HG02870 (cell line): ENCODE measurements at regions not wholly inside any gene's neighbourhood (a gene's known extent, or its start where the extent isn't known, plus 50 kb on each side); places are given as distances from the start of the nearest gene placed in this dataset.

Experiments used
- ATAC-seq: cut with Tn5 transposase; IDR thresholded peaks from one replicate; pipeline ENCODE4 v1.9.1; 2021; ENCODE audit warnings: mild to moderate bottlenecking, moderate library complexity; ENCODE audit not compliant: unreplicated experiment

DNA sequence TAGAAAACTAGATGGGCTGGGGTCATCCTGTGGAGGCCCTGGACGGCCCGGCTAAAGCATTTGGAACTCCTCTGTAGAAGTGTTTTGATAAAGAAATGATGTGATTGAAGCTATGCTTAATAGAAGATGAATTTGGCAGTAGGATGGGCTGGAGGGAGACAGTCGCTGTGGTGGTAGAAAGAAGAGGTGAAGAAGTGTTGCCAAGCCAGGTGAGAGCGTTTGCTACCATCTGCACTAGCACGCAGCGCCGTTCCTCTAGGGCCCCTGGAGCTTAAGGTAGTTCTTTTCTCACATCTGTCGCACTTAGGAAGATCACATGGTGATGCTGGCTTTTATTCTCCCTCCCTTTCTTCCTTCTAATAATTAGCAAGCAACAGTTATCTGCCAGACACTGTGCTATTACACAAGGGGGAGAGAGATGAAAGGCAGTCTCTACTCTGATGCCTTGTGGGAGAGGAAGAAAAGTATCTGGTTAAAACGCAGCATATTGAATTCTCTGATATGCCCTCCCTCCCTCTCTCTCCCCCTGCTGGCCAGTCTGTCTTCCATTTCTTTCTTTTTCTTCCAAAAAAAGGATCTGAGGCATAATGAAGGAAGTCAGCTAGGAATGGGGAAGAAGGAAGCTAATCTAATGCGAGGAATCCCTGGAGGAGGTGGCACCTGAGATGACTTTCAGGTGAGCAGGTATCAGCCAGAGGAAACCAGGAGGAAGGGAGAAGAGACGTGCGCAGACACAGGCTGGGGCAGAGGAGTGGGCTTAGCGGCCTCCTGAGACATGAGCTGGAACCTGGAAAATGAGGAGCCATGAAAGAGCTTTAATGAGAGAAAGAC is 162.3 kb upstream of the KLF14 start:
- no peak for ATAC-seq

DNA sequence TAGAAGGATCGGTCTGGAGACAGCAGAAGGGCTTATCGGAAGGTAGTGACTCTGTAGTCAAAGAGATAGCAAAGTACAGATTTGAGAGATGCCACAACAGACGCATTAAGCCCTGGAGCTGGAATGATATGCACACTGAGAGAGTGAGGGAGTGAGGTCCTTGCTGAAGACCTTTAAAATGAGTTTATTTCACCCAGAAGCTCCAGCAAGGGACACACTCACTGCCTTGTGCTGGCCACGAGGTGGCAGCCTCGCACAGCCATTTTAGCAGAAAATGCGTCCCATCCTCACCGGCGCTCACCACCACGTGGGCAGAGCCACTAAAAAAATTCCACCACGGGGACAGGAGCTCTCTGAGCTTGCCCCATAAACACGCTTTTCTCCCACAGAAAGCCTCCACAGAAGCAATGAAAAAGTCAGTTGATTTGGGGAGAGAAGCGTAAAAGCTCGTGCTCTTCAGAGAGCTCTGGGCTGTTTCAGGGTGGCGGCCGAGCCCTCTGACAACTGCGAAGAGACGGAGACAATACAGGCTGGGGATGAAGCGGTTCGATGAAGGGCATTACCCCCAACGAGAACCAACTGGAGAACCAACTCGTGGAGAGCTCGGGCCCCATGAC is 163.0 kb upstream of the KLF14 start:
- no peak for ATAC-seq

DNA sequence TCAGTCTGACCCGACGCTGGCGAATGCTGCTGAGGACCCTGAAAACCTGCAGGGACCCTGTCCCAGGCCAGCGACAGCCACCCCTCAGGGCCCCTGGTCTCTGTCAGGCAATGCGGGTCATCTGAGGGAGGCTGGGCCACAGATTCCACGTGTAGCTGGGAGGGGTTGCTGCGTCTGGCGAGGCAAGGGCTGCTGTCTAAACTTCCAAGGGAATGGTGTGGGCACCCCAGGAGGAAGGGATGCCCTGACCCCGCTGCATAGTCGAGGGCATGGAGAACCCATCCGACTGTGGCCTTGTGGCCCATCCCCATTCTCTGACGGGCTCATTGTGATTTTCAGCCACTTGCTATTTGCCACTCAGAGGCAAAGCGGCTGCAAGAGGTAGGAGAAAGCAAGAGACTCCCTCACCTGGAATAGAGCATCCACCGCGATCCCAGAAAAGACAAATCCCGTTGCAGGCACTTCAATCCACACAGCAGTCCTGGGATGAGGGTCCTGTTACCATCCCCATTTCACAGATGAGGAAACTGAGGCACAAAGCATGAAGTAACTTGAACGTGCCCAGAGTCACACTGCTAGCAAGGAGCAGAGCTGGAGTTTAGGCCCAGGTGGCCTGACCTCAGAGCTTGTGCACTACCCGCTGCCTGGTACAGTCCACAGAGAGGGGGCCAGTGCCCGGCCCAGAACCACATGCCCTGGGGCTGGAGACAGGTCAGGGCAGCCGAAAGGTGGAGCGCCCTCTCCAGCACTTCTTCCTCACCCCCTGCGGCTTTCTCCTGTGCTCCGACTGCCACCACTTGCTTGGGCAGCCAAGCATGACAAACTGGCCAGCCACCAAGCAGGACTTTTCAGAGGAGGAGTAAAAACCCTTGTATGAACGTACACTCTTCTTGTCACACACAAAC is 163.8 kb upstream of the KLF14 start:
- ATAC-seq, result no peak

DNA sequence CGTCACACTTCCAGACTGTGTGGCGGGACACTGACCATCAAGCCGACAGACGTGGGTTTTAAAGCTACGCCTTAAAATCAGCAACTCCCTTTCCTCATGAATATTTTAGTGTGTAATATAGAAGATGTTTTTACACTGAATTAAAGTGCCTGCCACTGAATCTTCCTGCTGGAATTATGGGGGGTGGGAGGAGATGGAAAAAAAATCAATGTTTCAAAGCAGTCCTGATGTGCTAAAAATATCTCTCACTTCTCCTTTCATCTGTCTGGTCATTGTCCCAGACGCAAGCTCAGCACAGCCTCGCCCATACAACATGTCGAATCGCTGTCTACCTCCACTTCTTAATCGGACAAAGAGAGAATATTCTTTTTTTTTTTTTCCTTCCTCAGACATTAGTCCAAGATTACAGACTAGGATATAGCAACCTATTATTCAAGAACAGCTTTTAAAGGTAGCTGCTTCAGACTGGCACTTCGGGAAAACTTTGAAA is 165.1 kb upstream of the KLF14 start:
- ATAC-seq, result no peak

DNA sequence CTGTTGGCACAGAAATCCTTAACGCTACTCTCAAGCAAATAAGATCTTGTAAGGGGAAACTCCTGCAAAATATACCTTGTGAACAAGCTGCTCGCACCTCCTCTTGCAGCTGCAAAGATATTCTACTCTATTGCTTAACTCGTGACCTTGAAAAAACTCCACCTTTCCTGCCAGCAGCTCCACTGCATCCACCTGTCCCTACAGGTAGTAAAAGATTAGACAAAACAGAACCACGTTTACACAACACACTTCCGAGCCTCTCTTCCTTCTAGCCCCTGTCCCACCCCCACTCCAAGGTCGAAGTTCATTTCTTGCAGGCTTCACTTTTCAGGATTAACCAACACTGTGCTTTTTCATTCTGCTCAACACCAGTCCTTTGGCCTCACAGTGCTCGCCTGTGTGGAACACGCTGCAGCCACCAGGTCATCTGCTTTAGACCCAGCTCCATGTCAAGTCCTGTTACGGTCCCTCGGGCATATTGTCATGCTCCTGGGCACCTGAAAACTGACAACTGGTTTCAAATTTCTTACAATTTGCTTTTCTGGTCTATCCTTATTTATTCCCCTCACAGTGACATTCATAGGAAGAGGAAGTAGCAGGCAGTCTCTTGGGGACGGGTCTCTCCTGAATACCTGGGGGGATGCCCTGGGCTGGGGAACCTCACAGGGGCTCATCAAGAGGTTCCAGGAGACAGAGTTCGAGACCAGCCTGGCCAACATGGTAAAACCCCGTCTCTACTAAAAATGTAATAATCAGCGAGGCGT is 165.8 kb upstream of the KLF14 start:
- ATAC-seq, result no peak

DNA sequence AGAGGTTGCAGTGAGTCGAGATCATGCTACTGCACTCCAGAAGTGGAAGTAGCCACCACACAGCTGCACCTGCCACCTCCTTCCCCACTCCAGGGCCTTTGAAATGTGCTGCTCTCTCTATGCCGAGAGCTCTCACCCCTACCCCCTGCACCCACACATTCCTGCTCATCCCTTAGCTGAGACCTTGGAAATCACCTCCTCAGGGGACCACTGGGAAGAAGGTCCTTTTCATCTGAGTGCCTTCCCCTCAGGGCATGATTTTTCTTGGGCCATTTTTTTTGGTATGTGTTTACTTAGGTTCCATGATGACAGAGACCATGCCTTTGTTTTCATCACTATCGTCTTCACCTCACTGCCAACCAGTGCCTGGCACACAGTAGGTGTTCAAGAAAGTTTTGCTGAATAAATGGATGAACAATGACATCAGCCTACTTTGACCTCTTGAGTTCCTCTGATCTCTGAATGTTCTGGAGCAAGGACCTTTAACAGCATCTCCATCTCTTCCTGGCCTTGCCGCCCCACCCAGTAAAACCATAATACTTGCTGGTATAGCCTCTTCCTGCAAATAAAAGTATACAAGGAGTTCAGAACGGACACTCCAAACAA is 166.6 kb upstream of the KLF14 start:
- no peak for ATAC-seq

DNA sequence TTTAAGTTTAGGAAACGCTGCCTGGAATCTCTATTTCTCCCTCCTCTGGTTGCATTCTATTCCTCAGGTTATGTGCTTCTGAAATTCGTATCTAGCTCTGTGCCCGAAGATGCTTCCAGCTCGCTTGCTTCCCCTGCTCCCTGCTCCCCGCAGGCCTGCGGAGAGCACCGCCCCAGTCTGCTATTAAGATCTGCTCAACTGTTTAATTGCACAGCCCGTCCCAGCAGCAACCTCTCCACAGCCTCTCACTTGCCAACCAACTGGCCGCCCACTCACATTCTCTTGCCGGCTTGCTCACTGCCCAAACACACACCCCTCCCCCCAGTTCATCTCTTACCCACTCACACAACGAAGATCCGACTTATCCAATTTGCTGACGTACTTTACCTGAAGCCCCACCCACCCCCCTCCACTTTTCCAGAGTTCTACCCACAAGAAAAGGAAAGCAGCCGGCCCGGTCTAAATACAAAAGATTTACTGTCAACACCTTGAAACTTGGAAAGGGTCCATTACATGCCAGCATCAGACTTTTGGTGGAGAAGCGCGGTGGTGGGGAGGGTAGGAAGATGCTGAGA is 167.3 kb upstream of the KLF14 start:
- no peak for ATAC-seq

DNA sequence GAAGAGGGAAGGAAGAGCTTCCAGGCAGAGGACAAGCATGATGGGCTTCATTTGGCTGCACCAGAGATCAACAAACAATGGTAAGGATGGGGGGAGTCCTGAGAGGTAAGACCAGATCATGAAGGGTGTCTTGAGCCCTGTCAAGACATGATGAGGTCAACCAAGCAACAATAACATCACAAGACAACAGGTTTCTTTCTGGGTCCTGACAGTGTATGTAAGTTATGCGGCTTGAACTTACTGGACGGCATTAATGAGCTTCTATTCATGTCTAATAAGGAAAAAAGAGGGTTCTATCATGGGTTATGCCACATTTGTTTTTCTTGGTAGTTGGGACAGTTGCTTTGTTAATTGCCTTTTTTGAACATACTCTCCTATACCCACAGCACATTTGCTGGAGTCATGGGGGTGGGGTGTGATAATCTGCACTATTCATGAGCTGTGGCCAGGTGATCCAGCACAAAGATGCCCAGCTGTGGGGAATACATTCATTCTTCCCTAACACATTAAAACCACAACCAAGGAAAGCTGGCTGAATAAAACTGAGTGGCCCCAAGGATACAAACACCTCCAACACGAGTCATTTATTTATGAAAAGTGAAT is 168.8 kb upstream of the KLF14 start:
- ATAC-seq, result no peak

DNA sequence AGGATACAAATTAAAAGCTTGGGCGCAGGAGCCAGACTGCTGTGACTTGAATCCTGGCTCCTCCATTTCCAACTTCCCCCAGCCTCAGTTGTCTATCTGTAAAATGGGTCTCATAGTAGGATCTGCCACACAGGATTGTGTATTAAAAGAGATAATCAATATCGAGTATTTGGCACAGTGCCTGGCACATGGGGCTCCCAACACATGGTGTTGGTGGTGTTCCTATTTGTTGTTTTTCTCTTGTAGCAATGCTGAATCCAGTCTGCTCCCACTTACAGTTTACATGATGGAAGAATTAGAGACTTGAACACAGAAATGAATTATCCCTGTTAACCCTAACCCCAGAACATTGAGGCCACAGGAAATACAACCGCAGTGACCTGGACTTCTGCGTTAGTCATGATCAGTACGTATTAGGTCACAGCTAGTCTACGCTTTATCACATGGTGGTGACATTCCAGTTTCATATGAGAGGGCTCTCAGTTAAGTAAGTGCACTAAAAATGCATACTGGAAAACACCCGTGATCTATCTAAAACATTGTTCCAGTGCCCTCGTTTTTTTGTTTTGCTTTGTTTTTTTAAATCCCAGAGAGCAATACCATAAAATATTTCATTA is 169.5 kb upstream of the KLF14 start:
- ATAC-seq, result no peak

DNA sequence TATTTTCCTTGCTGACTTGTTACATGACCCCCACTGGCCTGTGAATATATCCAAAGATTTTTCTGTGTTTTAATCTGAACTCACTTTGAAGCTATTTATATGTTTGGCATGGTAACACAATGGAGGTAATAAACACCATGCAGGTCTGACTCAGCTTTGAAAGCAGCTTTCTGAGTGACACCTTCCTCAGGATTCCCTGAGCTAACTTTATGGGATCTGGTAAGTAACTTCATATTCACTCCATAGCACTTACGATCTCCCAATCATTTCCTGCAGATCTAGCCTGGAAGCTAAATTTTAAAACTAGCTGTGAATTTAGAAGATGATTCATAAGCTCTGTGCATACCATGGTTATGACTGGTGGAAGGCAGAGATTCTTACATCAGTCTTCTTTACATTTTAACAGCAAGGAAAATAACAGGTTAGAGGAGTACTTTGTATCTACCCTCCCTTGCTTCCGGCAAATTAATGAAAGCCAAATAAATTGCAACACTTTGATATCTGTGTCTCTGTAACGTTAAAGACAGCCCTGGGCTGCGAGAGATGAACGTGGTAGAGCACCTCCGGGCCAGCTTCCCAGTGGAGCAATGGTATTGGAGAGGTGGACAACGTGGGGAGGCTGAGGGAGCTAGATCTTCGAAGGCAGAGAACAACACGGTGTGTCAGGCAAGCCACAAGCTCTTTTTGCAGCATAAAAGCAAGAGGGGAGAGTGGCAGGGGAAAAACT is 170.2 kb upstream of the KLF14 start:
- ATAC-seq, result no peak

DNA sequence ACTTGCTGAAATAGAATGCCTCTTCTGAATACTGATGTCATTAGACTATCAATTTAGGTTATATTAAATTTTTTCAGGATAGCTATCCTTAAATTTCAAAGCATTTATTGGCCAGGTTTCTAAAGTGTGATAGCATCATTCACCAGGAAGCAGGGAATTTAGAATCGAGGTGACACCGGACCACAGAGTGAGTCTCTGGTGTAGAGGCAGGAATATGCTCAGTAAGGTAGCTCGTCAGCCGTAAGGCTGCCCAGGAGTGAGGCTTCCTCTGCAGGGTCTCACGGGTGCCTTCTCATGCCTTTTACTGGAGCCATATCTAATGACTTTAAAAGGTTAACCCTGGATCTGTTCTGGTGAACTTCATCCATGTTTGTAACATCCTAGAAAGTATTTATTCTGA is 170.8 kb upstream of the KLF14 start:
- no peak for ATAC-seq

DNA sequence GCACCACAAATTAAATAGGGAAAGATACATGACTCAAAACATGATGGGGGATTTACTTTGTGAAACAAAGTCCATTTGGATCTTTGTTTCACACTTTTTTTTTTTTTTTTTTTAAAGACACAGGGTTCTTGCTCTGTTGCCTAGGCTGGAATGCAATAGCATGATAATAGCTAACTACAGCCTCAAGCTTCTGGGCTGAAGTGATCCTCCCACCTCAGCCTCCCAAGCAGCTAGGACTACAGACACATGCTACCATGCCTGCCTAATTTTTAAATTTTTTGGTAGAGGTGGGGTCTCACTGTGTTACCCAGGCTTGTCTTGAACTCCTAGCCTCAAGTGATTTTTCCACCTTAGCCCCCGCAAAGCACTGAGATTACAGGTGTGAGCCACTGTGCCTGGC is 172.6 kb upstream of the KLF14 start:
- no peak for ATAC-seq

DNA sequence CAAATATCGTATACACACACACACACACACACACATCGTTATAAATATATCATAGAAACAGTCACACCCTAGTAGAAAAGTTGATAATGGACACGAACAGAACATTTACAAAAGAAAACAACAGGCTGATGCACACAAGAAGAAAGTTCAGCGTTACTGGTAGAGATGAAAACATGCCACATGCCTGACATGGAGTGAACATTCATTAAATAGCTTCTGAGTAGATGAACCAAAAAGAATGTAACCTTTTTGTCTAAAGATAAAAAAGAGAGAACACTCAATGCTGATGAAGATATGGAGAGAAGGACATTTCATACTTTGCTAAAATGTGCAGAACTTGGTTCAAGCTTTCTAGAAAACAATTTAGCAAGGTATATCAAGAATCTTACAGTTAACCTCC is 173.4 kb upstream of the KLF14 start:
- ATAC-seq, result no peak

DNA sequence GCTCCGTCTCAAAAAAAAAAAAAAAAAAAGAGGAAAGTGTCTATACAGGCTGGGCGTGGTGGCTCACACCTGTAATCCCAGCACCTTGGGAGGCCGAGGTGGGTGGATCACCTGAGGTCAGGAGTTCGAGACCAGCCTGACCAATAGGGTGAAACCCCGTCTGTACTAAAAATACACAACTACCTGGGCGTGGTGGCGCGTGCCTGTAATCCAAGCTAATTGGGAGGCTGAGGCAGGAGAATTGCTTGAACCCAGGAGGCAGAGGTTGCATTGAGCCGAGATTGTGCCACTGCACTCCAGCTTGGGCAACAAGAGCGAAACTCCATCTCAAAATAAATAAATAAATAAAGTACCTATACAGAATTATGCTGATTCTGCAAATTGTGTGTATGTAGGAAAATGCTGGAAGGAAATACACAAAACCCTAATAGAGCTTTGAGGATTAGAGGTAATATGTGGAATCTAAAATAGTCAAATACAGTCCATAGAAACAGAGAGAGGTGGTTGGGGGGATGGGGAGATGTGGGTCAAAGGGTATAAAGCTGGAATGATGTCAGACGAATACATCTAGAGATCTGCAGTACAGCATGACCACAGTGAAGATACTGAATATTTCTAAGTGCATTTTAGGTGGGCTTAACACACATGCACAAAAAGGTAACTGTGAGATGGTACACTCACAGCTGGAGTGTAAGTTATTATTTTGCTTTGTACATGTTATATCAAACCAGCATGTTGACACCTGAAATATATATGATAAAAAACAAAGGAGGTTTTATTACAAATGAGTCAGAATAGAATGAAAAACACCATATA is 174.5 kb upstream of the KLF14 start:
- no peak for ATAC-seq

DNA sequence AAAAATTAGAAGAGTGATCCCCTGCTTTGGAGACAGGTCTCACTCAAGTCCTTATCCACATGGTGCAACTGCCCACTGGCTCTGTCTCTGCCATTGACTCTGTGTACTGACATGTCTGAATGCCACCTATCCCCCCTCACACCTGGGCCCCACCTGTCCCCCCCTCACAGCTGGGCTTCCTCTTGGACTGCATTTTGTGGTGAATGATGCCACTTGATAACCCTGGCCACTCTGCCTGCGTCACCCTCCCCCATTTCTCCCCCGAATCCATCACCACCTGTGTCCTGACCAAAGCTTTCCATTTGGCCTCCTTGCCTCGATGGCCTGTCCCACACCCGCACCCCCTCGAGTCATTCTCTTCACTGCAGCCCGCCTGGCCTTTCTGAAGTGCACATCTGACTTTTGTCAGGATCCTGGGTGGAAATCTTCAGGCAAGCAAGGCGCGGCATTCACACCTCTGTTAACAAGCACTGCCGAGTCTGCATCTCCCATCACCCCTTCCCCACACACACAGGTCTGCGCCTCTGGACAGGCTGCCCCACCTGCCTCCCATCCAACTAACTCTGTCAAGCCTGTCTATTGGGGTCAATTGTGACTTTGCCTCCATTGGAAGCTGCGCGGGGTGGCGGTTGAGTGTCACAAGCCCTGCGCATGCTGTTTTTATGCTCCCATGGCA is 175.3 kb upstream of the KLF14 start:
- ATAC-seq, result no peak

DNA sequence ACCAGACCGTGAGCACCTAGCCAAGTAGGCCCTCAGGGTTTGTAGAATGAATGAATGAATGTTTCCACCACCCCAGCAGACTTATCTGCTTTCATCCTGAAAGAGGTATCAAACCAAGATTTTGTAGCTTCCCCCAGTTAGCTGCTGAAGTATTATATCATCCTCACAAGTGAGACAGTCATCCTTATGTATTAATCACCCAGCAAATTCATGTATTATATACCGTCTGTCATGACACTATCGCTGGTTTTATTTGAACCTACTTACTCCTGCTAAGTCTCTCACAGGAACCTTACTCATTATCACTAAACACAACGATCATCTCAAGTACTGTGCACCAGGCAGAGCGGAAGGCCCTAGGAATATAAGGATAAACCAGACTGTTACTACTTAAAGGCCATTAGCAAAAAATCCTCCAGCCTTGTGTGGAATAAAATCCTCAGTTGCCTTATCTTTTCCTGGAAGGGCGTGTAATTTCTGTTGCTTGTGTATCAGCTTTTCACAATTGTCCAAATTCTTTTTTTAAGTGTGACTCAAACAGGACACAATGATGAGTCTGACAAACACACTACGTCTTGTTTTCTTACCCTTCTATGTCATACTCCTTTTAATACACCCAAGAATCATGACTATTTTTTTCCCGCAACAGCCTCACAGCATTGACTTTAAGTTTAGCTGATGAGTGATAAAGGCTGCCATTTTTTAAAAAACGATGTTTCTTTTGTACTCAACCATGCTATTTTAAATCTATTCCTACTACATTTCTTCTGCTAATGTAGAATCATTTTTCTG is 176.1 kb upstream of the KLF14 start:
- no peak for ATAC-seq
